T-helper 2 cell treated with Interferon-gamma antibody and Interleukin-4, amounts not matched to agents 5 μg/mL and 100 μg/mL, for 36 hours (primary cell): ENCODE measurements at regions not wholly inside any gene's neighbourhood (a gene's known extent, or its start where the extent isn't known, plus 50 kb on each side); places are given as distances from the start of the nearest gene placed in this dataset.

ENCODE experiments used
- DNase-seq: peaks from one replicate; pipeline ENCODE4 v3.0.0; 2021; ENCODE audit warnings: low spot score
- H3K27ac Mint-ChIP-seq: one replicate; pipeline ENCODE4 v1.8.0; 2021; ENCODE audit warnings: mild to moderate bottlenecking, mixed read lengths
- H3K27me3 Mint-ChIP-seq: one replicate; pipeline ENCODE4 v1.8.0; 2021; ENCODE audit warnings: low read depth, mixed read lengths
- H3K36me3 Mint-ChIP-seq: one replicate; pipeline ENCODE4 v1.8.0; 2021; ENCODE audit warnings: low read depth, mixed read lengths
- H3K4me1 Mint-ChIP-seq: one replicate; pipeline ENCODE4 v1.8.0; 2021; ENCODE audit warnings: low read depth, mixed read lengths
- H3K4me3 Mint-ChIP-seq: one replicate; pipeline ENCODE4 v1.8.0; 2022; ENCODE audit warnings: mild to moderate bottlenecking, moderate library complexity, mixed read lengths
- H3K9me3 Mint-ChIP-seq: one replicate; pipeline ENCODE4 v1.8.0; 2021; ENCODE audit warnings: mixed read lengths

GRCh38 chr5:153896117-153896516, 142.6 kb downstream of the FAM114A2 start:
- H3K9me3 Mint-ChIP-seq: no peaks in the 10 kb centered on the region
- no peak for DNase-seq
- H3K27ac Mint-ChIP-seq: no peak overlapping the region
- no peaks in the 10 kb centered on the region for H3K4me1 Mint-ChIP-seq
- H3K27me3 Mint-ChIP-seq: no peaks in the 10 kb centered on the region
- no peaks in the 10 kb centered on the region for H3K36me3 Mint-ChIP-seq
- H3K4me3 Mint-ChIP-seq: no peak overlapping the region

DNA sequence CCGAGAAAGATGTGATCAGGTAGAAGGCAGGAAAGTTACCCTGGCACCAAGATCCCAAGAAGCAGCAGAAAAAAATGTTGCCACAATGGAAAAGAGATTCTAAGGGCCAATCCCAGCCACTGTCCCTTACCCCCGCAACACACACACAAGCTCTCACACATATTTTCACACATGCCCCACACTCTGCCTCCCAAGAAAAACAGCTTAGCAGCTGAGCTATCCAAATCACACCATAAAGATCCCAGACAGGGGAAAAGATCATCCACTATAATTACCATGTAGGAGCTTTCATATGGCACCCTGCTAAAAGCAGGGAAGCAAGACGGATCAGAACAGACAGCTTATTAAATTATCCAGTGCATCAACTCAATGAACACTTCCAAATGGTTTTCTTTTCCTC, 143.4 kb downstream of the FAM114A2 start:
- no peak for DNase-seq
- H3K27me3 Mint-ChIP-seq: no peaks in the 10 kb centered on the region
- H3K27ac Mint-ChIP-seq: no peak overlapping the region
- no peaks in the 10 kb centered on the region for H3K9me3 Mint-ChIP-seq
- H3K36me3 Mint-ChIP-seq: no peaks in the 10 kb centered on the region
- H3K4me3 Mint-ChIP-seq: no peak overlapping the region
- no peaks in the 10 kb centered on the region for H3K4me1 Mint-ChIP-seq

DNA sequence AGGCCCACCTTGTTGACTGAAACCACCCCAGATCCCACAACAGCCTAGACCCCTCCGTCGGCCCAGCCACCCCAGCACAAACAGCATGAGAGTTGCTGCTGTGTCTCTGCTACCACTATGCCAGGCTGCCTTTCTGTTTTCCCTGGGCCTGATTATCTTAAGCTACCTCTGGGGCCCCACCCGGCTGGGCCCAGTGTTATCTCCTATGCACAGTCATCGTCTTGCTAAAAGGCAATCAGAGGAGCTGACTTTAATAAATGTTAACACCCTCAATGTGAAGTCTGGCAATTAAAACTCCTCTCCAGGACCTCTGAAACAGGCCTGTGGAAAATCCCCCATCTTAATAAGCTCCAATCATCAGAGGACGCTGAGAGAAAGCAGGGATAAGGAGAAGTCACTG, 144.9 kb downstream of the FAM114A2 start:
- Mint-ChIP-seq H3K4me1 (no peaks in the 10 kb centered on the region), H3K9me3 (no peaks in the 10 kb centered on the region), H3K27ac (no peak overlapping the region), H3K4me3 (no peak overlapping the region), H3K36me3 (no peaks in the 10 kb centered on the region), H3K27me3 (no peaks in the 10 kb centered on the region)
- no peak for DNase-seq

DNA sequence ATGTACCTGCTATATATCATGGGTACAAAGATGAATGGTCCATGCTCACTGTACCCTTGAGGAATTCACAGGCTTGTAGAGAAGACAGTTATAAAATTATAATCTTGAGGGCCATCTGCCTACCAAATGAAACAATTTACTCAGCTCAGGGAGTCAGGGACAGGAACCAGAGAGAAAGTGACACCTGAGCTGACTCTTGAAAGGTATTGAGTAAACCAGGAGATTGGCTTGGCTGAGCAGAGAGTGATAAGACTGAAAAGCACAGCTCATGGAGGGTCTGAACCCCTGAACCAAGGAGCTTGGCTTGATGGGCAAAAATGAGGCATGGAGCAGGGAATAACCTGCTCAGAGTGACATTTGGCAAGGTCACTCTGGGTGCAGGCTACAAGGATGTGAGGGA, 147.3 kb downstream of the FAM114A2 start:
- Mint-ChIP-seq H3K36me3 (no peaks in the 10 kb centered on the region), H3K27me3 (no peaks in the 10 kb centered on the region)

GRCh38 chr5:153888781-153889180, 149.9 kb downstream of the FAM114A2 start:
- no peaks in the 10 kb centered on the region for H3K27me3 Mint-ChIP-seq
- H3K4me3 Mint-ChIP-seq: no peak overlapping the region
- DNase-seq: no peak
- H3K4me1 Mint-ChIP-seq: no peaks in the 10 kb centered on the region
- H3K27ac Mint-ChIP-seq: no peak overlapping the region
- H3K9me3 Mint-ChIP-seq: no peaks in the 10 kb centered on the region
- H3K36me3 Mint-ChIP-seq: no peaks in the 10 kb centered on the region

More for the DNA sequence above, 147.3 kb downstream of the FAM114A2 start:
- H3K27ac Mint-ChIP-seq: no peak overlapping the region
- H3K4me3 Mint-ChIP-seq: no peak overlapping the region
- no peaks in the 10 kb centered on the region for H3K9me3 Mint-ChIP-seq
- H3K4me1 Mint-ChIP-seq: no peaks in the 10 kb centered on the region
- DNase-seq: no peak

DNA sequence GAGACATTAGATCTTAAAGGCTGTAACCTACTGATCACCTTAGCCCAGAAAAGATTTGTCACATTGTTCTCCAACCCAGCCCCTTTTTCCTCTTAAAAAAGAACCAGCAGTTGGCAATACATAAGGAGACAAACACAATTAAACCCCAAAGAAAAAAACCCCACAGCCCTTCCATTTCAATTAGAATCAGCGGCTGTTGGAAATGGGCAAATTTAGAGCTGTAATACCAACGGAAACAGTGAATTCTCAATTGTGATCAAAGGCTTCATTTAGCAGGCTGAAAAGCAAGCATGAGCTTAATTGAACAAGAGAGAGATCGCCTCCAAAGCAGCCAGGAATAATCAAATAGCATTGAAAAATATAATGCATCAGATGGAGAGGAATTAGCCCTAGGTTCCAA, 153.6 kb downstream of the FAM114A2 start:
- H3K36me3 Mint-ChIP-seq: no peaks in the 10 kb centered on the region
- no peak for DNase-seq
- H3K4me3 Mint-ChIP-seq: no peak overlapping the region
- no peak overlapping the region for H3K27ac Mint-ChIP-seq
- no peaks in the 10 kb centered on the region for H3K9me3 Mint-ChIP-seq
- no peaks in the 10 kb centered on the region for H3K27me3 Mint-ChIP-seq
- no peaks in the 10 kb centered on the region for H3K4me1 Mint-ChIP-seq

DNA sequence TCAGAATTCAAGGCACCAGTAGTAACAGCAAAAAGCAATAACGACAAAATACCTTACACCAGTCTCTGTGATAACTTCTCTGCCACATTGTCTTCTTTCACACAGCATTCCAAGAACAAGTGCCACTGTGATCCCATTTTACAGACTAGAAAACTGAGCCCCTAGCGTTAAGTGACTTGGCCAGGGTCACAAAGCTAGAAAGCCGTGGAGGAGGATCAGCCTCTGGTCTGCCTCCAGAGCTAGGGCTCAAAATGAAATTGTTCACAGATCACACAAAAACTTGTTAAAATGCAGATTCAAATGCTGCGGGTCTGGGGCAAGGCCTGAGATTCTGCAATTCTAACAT, 154.1 kb downstream of the FAM114A2 start:
- H3K27ac Mint-ChIP-seq: no peak overlapping the region
- H3K36me3 Mint-ChIP-seq: no peaks in the 10 kb centered on the region
- no peaks in the 10 kb centered on the region for H3K27me3 Mint-ChIP-seq
- no peaks in the 10 kb centered on the region for H3K9me3 Mint-ChIP-seq
- H3K4me1 Mint-ChIP-seq: no peaks in the 10 kb centered on the region
- no peak for DNase-seq
- no peak overlapping the region for H3K4me3 Mint-ChIP-seq

DNA sequence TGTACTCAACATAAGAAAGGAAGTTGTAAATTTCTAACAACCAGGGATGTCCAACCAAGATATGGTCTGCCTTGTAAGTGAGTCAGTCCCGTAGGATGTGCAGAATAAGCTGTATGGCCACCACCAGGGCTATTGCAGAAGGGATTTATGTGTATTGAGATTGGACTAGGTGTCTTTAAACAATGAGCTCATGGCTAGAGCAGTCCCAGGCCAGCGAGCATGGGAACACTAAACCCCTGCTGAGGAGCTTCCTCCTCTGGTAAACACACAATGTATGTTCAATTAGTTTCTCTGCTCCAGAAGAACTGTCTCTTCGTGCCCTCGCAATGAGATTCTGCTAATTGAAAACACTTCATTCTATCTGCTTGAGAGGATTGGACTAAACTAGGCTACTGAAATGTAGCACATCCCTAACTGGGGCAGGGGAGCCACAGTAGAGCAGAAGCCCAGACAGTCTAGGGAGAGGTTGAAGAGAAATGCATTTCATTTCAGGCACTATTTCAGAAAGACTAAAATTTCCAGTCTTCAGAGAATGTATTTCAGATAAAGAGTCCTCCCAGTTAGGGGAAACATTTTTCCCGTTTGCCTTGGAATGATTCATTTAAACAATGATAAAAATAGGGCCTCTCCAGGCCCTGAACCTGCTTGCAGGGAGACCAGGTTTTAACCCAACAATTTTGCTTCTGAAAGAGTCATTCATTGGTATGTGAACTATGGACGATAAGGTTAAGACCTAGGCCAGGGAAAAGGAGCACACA, 154.7 kb downstream of the FAM114A2 start:
- Mint-ChIP-seq H3K27me3 (no peaks in the 10 kb centered on the region), H3K27ac (no peak overlapping the region), H3K9me3 (no peaks in the 10 kb centered on the region), H3K4me3 (no peak overlapping the region), H3K4me1 (no peaks in the 10 kb centered on the region), H3K36me3 (no peaks in the 10 kb centered on the region)
- DNase-seq: no peak

DNA sequence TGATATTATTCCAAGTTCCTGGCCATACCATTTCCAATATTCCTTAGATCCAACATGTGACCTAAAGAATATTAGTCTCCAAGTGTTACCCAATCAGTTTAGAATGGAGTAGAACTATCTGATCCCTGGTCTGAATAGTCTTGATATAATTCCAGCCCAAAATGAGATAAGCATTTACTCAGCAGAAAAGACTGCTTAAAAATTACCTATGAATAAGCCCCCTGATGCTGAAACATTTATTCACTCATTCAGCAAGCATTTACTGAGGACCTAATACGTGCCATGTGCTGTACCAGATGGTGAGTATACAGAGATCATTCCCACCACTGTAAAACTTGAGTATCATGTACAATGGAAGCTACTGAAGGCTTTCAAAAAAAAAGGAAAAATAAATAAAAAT, 157.0 kb downstream of the FAM114A2 start:
- no peaks in the 10 kb centered on the region for H3K4me1 Mint-ChIP-seq
- H3K9me3 Mint-ChIP-seq: no peaks in the 10 kb centered on the region
- H3K36me3 Mint-ChIP-seq: no peaks in the 10 kb centered on the region
- no peak overlapping the region for H3K27ac Mint-ChIP-seq
- no peaks in the 10 kb centered on the region for H3K27me3 Mint-ChIP-seq
- H3K4me3 Mint-ChIP-seq: no peak overlapping the region
- DNase-seq: no peak

- H3K4me1 Mint-ChIP-seq: no peaks in the 10 kb centered on the region
- no peak overlapping the region for H3K4me3 Mint-ChIP-seq
- no peaks in the 10 kb centered on the region for H3K36me3 Mint-ChIP-seq
- no peaks in the 10 kb centered on the region for H3K27me3 Mint-ChIP-seq
- DNase-seq: no peak
- H3K9me3 Mint-ChIP-seq: no peaks in the 10 kb centered on the region
- no peak overlapping the region for H3K27ac Mint-ChIP-seq
These were observed 158.6 kb downstream of the FAM114A2 start for GRCh38 chr5:153880106-153880505.

- no peaks in the 10 kb centered on the region for H3K9me3 Mint-ChIP-seq
- H3K4me1 Mint-ChIP-seq: no peaks in the 10 kb centered on the region
- no peak for DNase-seq
- no peak overlapping the region for H3K4me3 Mint-ChIP-seq
- H3K27me3 Mint-ChIP-seq: no peaks in the 10 kb centered on the region
- no peak overlapping the region for H3K27ac Mint-ChIP-seq
- no peaks in the 10 kb centered on the region for H3K36me3 Mint-ChIP-seq
These were observed 159.1 kb downstream of the FAM114A2 start for GRCh38 chr5:153879596-153879995.

DNA sequence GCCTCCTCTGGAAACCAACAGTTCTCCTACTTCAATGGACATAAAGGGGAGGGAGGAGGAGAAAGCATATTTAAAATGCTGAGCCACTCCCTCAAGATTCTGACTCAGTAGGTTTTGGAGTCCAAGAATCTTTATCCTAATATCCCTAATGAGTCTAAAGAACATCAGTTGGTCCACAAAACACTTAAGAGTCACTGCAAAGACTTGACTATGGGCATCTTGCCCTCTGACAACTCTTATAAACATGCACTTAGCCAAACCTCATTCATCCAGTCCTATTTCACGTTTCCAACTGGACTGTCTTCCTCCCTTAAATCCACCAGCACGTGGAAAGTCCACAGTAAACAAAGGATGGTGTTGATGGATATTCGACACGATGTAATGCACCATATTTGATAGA, 172.5 kb downstream of the FAM114A2 start:
- H3K4me3 Mint-ChIP-seq: no peak overlapping the region
- DNase-seq: no peak
- H3K36me3 Mint-ChIP-seq: no peaks in the 10 kb centered on the region
- no peak overlapping the region for H3K27ac Mint-ChIP-seq
- H3K27me3 Mint-ChIP-seq: no peaks in the 10 kb centered on the region
- no peaks in the 10 kb centered on the region for H3K9me3 Mint-ChIP-seq
- no peaks in the 10 kb centered on the region for H3K4me1 Mint-ChIP-seq

- DNase-seq: no peak
- H3K4me1 Mint-ChIP-seq: no peaks in the 10 kb centered on the region
- H3K27ac Mint-ChIP-seq: no peak overlapping the region
- H3K4me3 Mint-ChIP-seq: no peak overlapping the region
- H3K27me3 Mint-ChIP-seq: no peaks in the 10 kb centered on the region
- no peaks in the 10 kb centered on the region for H3K36me3 Mint-ChIP-seq
- H3K9me3 Mint-ChIP-seq: no peaks in the 10 kb centered on the region
These were observed 173.7 kb downstream of the FAM114A2 start for GRCh38 chr5:153865016-153865415.

DNA sequence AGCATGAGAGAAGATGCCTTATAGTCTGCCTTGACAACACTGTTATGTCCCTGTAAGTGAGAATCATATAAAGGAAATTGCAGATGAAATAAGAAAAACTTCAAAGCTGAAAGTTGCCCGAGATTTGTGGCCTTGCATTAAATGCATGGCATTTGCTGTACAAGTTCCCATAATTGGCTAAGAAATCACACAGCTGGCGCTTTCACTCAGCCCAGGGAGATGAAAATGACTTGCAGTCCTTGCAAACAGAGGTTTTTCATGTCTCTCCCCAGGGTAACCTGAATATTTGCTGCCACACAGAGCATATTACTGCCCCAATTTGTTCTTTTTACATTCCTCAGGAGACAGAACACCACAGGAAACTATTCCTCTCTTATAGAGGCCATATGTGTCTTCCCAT, 174.8 kb downstream of the FAM114A2 start:
- no peaks in the 10 kb centered on the region for H3K9me3 Mint-ChIP-seq

More for the DNA sequence above, 174.8 kb downstream of the FAM114A2 start:
- Mint-ChIP-seq H3K36me3 (no peaks in the 10 kb centered on the region), H3K27me3 (no peaks in the 10 kb centered on the region), H3K27ac (no peak overlapping the region), H3K4me3 (no peak overlapping the region), H3K4me1 (no peaks in the 10 kb centered on the region)
- no peak for DNase-seq
